SH-SY5Y (cell line): ENCODE measurements at regions not wholly inside any gene's neighbourhood (a gene's known extent, or its start where the extent isn't known, plus 50 kb on each side); places are given as distances from the start of the nearest gene placed in this dataset.

ENCODE experiments used
- GATA2 ChIP-seq: IDR thresholded peaks from 2 replicates; pipeline ENCODE4 v1.6.1; 2011; ENCODE audit warnings: mild to moderate bottlenecking, low read depth, low read length
- GATA3 ChIP-seq: IDR thresholded peaks from 2 replicates; pipeline ENCODE4 v1.6.1; 2011; ENCODE audit warnings: low read depth, mild to moderate bottlenecking, low read length, moderate library complexity

GRCh38 chr9:79945016-79945415 is 373.3 kb downstream of the TLE4 start:
- TF ChIP-seq GATA2 (no peak), GATA3 (no peak)
